OCI-LY7 (cell line): ENCODE measurements at regions not wholly inside any gene's neighbourhood (a gene's known extent, or its start where the extent isn't known, plus 50 kb on each side); places are given as distances from the start of the nearest gene placed in this dataset.

ENCODE experiments used
- BruUV-seq: library from RNA; stranded (reverse); fragments of 400-500 nt; replicated peaks from 2 replicates; lab custom pipeline; 2021; lab: Mats Ljungman, UMichigan
- CTCF ChIA-PET: fragments of 300-600 bp; sonication (Branson Sonifier 250); formaldehyde crosslinking; loops from one replicate; lab custom pipeline; 2022; ENCODE audit warnings: antibody characterized with exemption; ENCODE audit not compliant: unreplicated experiment; lab: Charles Lee
- POLR2A ChIA-PET: fragments of 300-600 bp; sonication (Branson Sonifier 250); formaldehyde crosslinking; loops from one replicate; lab custom pipeline; 2022; ENCODE audit warnings: antibody characterized with exemption; lab: Charles Lee
- DNase-seq: peaks from one replicate; pipeline ENCODE4 v3.0.0-alpha.2; 2015; ENCODE audit warnings: low spot score
- H2AFZ ChIP-seq: fragments of 200-600 bp; sonication (generic), shearing (Covaris generic); 2 replicates; pipeline ENCODE4 v1.6.1; 2014; ENCODE audit warnings: mild to moderate bottlenecking, antibody characterized with exemption, low read length, moderate library complexity
- H3K27ac ChIP-seq: fragments of 200-600 bp; sonication (generic); 2 replicates; pipeline ENCODE4 v1.5.1; 2014; ENCODE audit warnings: mixed run types, low read depth, mild to moderate bottlenecking, moderate library complexity, low read length, inconsistent platforms; ENCODE audit not compliant: poor library complexity, severe bottlenecking
- H3K36me3 ChIP-seq: fragments of 200-600 bp; sonication (generic); 2 replicates; pipeline ENCODE4 v1.6.1; 2014; ENCODE audit warnings: mild to moderate bottlenecking, antibody characterized with exemption, low read length, moderate library complexity, mixed read lengths; ENCODE audit not compliant: insufficient read depth
- H3K4me1 ChIP-seq: fragments of 200-600 bp; sonication (generic); 2 replicates; pipeline ENCODE4 v1.5.1; 2014; ENCODE audit warnings: mild to moderate bottlenecking, low read length; ENCODE audit not compliant: insufficient read depth, poor library complexity, severe bottlenecking
- H3K4me2 ChIP-seq: fragments of 200-600 bp; sonication (generic); 2 replicates; pipeline ENCODE4 v1.6.1; 2014; ENCODE audit warnings: mild to moderate bottlenecking, low read length
- H3K4me3 ChIP-seq: fragments of 200-600 bp; sonication (generic); 2 replicates; pipeline ENCODE4 v1.5.1; 2014; ENCODE audit warnings: mild to moderate bottlenecking, low read depth, low read length; ENCODE audit not compliant: poor library complexity, severe bottlenecking
- H3K79me2 ChIP-seq: fragments of 200-600 bp; sonication (generic); 2 replicates; pipeline ENCODE4 v1.6.1; 2016; ENCODE audit warnings: low read depth, mild to moderate bottlenecking, low read length, moderate library complexity, mixed read lengths; ENCODE audit not compliant: insufficient read depth
- H3K9me2 ChIP-seq: fragments of 200-600 bp; sonication (generic); 2 replicates; pipeline ENCODE4 v1.6.1; 2016; ENCODE audit warnings: mild to moderate bottlenecking, low read length, mixed read lengths; ENCODE audit not compliant: insufficient read depth
- H3K9me3 ChIP-seq: fragments of 200-600 bp; sonication (generic); 2 replicates; pipeline ENCODE4 v1.6.1; 2014; ENCODE audit warnings: mild to moderate bottlenecking, mixed run types, low read length, mixed read lengths
- H4K20me1 ChIP-seq: fragments of 200-600 bp; sonication (generic); 2 replicates; pipeline ENCODE4 v1.6.1; 2014; ENCODE audit warnings: mild to moderate bottlenecking, antibody characterized with exemption, low read length, moderate library complexity, mixed read lengths; ENCODE audit not compliant: insufficient read depth
- CTCF ChIP-seq: fragments of 200-600 bp; sonication (generic); conservative IDR thresholded peaks from 2 replicates; pipeline ENCODE4 v1.5.1; 2014; ENCODE audit warnings: mild to moderate bottlenecking, antibody characterized with exemption, low read length, moderate library complexity, mixed read lengths
- EZH2phosphoT487 ChIP-seq: fragments of 200-600 bp; sonication (generic); IDR thresholded peaks from 2 replicates; pipeline ENCODE4 v1.6.1; 2018; ENCODE audit warnings: low read depth, borderline replicate concordance, mild to moderate bottlenecking, mixed run types, antibody characterized with exemption, low read length, moderate library complexity, mixed read lengths
- intact Hi-C: fragments of 100-400 bp; cut with micrococcal nuclease; formaldehyde crosslinking; loops from one replicate; pipeline ENCODE4 v1.10.0; 2022; ENCODE audit not compliant: unreplicated experiment

GRCh38 chr4:13171292-13172057 is 312.7 kb downstream of the RAB28 start:
- Histone ChIP-seq H3K4me2 (no peak overlapping the region), H3K79me2 (no peaks in the 10 kb centered on the region), H2AFZ (no peak overlapping the region), H3K36me3 (no peaks in the 10 kb centered on the region), H4K20me1 (no peaks in the 10 kb centered on the region), H3K4me1 (no peaks in the 10 kb centered on the region), H3K4me3 (no peak overlapping the region), H3K27ac (no peak overlapping the region), H3K9me3 (no peaks in the 10 kb centered on the region), H3K9me2 (no peaks in the 10 kb centered on the region)
- POLR2A ChIA-PET, result no interaction called here
- BruUV-seq, result no TSS peak
- CTCF ChIA-PET, result no interaction called here
- DNase-seq, result no peak
- no peak for TF ChIP-seq CTCF
- TF ChIP-seq EZH2phosphoT487, result no peak
- intact Hi-C loops, result no loop called here

- intact Hi-C loops, result no loop called here
- no peaks in the 10 kb centered on the region for H3K4me1 ChIP-seq
- no peaks in the 10 kb centered on the region for H3K36me3 ChIP-seq
These were observed 314.2 kb downstream of the RAB28 start for GRCh38 chr4:13169731-13170525.

More at GRCh38 chr4:13169731-13170525, 314.2 kb downstream of the RAB28 start:
- TF ChIP-seq EZH2phosphoT487 (no peak), CTCF (no peak)
- ChIA-PET POLR2A (interaction anchor here (1.0 kb wide), 1 partner anchor 393 kb away, joined by 5 read pairs; no protein-coding TSS in a partner anchor), CTCF (no interaction called here)
- no peak overlapping the region for H3K4me3 ChIP-seq
- no peaks in the 10 kb centered on the region for H3K79me2 ChIP-seq
- H3K9me3 ChIP-seq, result no peaks in the 10 kb centered on the region
- H3K4me2 ChIP-seq, result no peak overlapping the region
- H3K9me2 ChIP-seq, result no peaks in the 10 kb centered on the region
- H3K27ac ChIP-seq, result no peak overlapping the region
- no peak overlapping the region for H2AFZ ChIP-seq
- no TSS peak for BruUV-seq
- DNase-seq, result no peak
- H4K20me1 ChIP-seq, result no peaks in the 10 kb centered on the region
